ENCODE measurements at regions not wholly inside any gene's neighbourhood (a gene's known extent, or its start where the extent isn't known, plus 50 kb on each side); places are given as distances from the start of the nearest gene placed in this dataset.

DNA sequence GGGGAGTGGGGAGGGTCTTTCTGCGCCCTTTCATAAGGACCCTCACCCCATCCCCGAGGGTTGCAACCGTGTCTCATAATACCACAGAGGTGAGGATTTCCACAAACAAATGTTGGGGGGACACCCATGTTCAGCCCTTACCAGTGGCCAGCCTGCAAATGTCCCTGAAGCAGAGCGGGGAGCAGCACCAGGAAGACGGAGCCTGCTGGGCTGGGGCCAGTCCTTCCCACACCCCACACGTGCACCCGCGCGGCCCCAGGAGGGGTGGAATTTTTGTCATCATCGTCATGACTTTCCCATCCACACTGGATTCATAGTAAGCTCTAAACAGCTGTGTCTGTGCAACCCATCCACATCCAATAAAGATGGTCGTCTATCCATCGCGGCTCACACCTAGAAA lies 409.8 kb downstream of the BRD1 start:
- H3K4me1 ChIP-seq, result no peaks in the 10 kb centered on the region
- no peak overlapping the region for H3K27ac ChIP-seq
- no peaks in the 10 kb centered on the region for H3K36me3 ChIP-seq
- DNase-seq, result no peak
- WGBS, 5 donors, result 87 to 97% (median 90%) methylated on average over 12 to 13 of the region's 13 CpGs
- H3K9me3 ChIP-seq, result peaks cover 0 to 18% (median 12%) of the 10 kb centered on the region in 4 donors
- intact Hi-C loops (cut with DNase I; ENCODE audit: low total_unique reads), result no loop called here
- H3K4me3 ChIP-seq, result no peak overlapping the region
- peaks cover 0 to 39% (median 0%) of the 10 kb centered on the region in 3 donors for H3K27me3 ChIP-seq
- TF ChIP-seq POLR2AphosphoS5 (IDR thresholded peaks at IDR 0.05) (no peak), POLR2A (IDR thresholded peaks at IDR 0.05) (no peak), EP300 (IDR thresholded peaks at IDR 0.05) (no peak)
- TF ChIP-seq, protein P1, sequence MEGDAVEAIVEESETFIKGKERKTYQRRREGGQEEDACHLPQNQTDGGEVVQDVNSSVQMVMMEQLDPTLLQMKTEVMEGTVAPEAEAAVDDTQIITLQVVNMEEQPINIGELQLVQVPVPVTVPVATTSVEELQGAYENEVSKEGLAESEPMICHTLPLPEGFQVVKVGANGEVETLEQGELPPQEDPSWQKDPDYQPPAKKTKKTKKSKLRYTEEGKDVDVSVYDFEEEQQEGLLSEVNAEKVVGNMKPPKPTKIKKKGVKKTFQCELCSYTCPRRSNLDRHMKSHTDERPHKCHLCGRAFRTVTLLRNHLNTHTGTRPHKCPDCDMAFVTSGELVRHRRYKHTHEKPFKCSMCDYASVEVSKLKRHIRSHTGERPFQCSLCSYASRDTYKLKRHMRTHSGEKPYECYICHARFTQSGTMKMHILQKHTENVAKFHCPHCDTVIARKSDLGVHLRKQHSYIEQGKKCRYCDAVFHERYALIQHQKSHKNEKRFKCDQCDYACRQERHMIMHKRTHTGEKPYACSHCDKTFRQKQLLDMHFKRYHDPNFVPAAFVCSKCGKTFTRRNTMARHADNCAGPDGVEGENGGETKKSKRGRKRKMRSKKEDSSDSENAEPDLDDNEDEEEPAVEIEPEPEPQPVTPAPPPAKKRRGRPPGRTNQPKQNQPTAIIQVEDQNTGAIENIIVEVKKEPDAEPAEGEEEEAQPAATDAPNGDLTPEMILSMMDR (IDR thresholded peaks at IDR 0.05), result no peak

DNA sequence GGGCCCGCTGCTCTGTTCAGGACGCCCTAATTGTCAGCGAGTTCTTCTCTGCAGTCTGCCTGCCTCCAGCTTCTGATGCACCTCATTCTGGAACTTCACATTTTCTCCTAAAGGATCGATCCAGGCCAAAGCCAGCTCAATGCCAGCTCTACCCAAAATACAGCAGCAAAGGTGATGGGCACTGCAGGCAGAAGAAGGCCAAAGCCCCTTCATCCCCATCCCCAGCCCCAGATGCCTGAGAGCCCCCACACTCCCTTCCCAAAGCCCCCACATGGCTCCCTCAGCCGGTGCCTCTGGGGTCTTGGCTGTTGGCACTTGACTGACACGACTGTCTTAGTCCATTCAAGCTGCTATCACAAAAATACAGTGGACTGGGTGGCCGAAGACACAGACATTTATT lies 410.3 kb downstream of the BRD1 start:
- intact Hi-C loops (cut with DNase I; ENCODE audit: low total_unique reads), result no loop called here
- no peaks in the 10 kb centered on the region for H3K4me1 ChIP-seq
- no peak for DNase-seq

DNA sequence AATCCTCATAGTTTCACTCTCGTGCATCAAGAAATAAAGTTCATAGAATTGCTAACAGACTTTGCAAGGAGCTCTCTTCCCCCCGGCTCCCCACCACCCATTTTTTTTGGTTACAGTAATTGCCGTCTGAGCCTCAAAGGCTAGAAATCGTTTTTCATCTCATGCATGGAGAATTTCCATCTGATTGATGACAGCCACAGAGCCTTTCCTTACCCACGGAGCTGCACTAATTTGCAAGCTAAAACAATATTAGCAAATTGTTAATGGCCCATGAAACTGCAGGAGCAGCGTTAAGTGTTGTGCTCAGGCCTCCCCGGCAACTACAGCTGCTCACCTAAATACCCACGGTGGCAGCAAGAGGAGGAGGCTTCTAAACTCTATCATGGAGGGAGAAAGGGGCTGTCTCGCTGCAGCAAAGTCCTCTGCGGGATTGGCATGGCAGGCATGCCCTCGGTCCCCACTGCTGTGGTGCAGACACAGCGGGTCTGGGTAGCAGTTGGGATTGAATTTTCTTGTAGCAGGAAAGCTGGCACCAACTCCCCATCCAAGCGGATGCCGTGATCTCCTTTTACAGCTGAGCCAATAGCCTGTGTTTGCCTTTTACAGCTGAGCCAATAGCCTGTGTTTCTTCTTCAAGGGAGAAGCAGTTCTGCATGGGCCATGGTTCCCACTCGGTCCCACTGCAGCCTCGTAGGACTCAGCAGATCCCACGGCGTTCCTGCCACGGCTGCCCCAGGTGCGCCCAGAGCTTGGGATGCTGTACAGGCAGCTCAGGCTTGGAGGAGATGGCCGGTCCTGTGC lies 412.3 kb downstream of the BRD1 start:
- no peak overlapping the region for H3K4me3 ChIP-seq
- peaks cover 0 to 46% (median 0%) of the 10 kb centered on the region in 3 donors for H3K27me3 ChIP-seq
- H3K9me3 ChIP-seq, result peaks cover 0 to 9% (median 3%) of the 10 kb centered on the region in 4 donors
- peak in 1 of 2 donors; percentile 23 for DNase-seq
- H3K36me3 ChIP-seq, result no peaks in the 10 kb centered on the region
- H3K27ac ChIP-seq, result no peak overlapping the region
- 58 to 68% (median 66%) methylated on average over 19 to 21 of the region's 21 CpGs for WGBS, 5 donors
- TF ChIP-seq POLR2A (IDR thresholded peaks at IDR 0.05) (no peak), EP300 (IDR thresholded peaks at IDR 0.05) (no peak), POLR2AphosphoS5 (IDR thresholded peaks at IDR 0.05) (no peak)
- TF ChIP-seq, protein P1 (IDR thresholded peaks at IDR 0.05), result no peak
- intact Hi-C loops (cut with DNase I; ENCODE audit: low total_unique reads), result no loop called here
- H3K4me1 ChIP-seq, result no peaks in the 10 kb centered on the region

More for the DNA sequence above, 410.3 kb downstream of the BRD1 start:
- Histone ChIP-seq H3K9me3 (peaks cover 0 to 18% (median 12%) of the 10 kb centered on the region in 4 donors), H3K36me3 (no peaks in the 10 kb centered on the region), H3K27me3 (peaks cover 0 to 40% (median 0%) of the 10 kb centered on the region in 3 donors), H3K27ac (no peak overlapping the region), H3K4me3 (no peak overlapping the region)
- TF ChIP-seq POLR2A (IDR thresholded peaks at IDR 0.05), result no peak
- 84 to 96% (median 86%) methylated on average over 5 to 7 of the region's 7 CpGs for WGBS, 5 donors

DNA sequence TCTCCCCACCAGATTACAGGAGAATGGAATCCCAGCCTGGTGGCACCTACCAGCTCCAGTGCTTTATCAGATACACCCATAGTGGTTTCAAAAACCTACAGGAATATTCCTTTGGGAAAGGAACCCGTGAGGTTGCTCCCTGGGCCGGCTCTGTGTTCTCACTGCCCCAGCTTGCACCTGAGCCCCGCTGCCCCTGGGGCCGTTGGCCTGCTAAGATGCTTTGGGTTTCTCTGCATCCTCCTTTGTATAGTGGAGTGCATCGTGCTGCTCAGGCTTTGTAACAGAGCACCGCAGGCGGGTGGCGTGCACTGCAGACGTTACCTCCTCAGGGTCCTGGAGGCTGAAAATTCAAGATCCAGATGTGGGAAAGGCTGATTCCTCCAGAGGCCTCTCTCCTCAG lies 414.1 kb downstream of the BRD1 start:
- intact Hi-C loops (cut with DNase I; ENCODE audit: low total_unique reads), result no loop called here
- no peak overlapping the region for H3K4me3 ChIP-seq
- no peaks in the 10 kb centered on the region for H3K4me1 ChIP-seq
- H3K27ac ChIP-seq, result no peak overlapping the region
- H3K9me3 ChIP-seq, result peaks cover 0 to 10% (median 5%) of the 10 kb centered on the region in 4 donors
- H3K36me3 ChIP-seq, result no peaks in the 10 kb centered on the region
- peaks cover 0 to 46% (median 0%) of the 10 kb centered on the region in 3 donors for H3K27me3 ChIP-seq
- DNase-seq, result no peak
- TF ChIP-seq, protein P1 (IDR thresholded peaks at IDR 0.05), result no peak
- no peak for TF ChIP-seq EP300 (IDR thresholded peaks at IDR 0.05)
- TF ChIP-seq POLR2A (IDR thresholded peaks at IDR 0.05), result no peak
- TF ChIP-seq POLR2AphosphoS5 (IDR thresholded peaks at IDR 0.05), result no peak
- WGBS, 5 donors, result 56 to 82% (median 71%) methylated on average over 4 to 9 of the region's 9 CpGs

DNA sequence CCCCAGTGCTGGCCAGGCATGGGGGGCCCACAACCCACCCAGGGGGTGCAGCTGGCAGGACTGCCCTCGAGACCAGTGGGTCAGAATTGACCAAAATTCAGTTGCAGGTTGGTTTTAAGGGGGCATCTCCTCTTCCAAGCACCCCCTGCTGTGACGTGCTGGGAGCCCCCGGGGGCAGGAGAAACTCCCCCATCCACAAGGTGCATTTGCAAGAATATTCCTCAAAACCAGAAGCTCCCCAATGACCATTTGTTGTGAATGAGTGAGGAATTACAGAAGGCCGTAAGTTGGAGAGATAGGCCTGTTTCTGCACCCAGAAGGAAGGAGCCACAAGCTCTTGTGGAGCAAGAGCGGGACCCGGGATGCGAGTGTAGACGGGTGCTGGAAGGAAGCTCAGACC lies 414.5 kb downstream of the BRD1 start:
- peaks cover 0 to 46% (median 0%) of the 10 kb centered on the region in 3 donors for H3K27me3 ChIP-seq
- no peaks in the 10 kb centered on the region for H3K36me3 ChIP-seq
- H3K4me1 ChIP-seq, result no peaks in the 10 kb centered on the region
- no peak overlapping the region for H3K27ac ChIP-seq
- 73 to 83% (median 80%) methylated on average over 8 of the region's 8 CpGs for WGBS, 5 donors
- no peak overlapping the region for H3K4me3 ChIP-seq
- intact Hi-C loops (cut with DNase I; ENCODE audit: low total_unique reads), result no loop called here
- peaks cover 0 to 9% (median 3%) of the 10 kb centered on the region in 4 donors for H3K9me3 ChIP-seq
- DNase-seq, result no peak
- no peak for TF ChIP-seq EP300 (IDR thresholded peaks at IDR 0.05)
- TF ChIP-seq POLR2A (IDR thresholded peaks at IDR 0.05), result no peak
- TF ChIP-seq, protein P1 (IDR thresholded peaks at IDR 0.05), result no peak
- TF ChIP-seq POLR2AphosphoS5 (IDR thresholded peaks at IDR 0.05), result no peak
